ENCODE measurements at regions not wholly inside any gene's neighbourhood (a gene's known extent, or its start where the extent isn't known, plus 50 kb on each side); places are given as distances from the start of the nearest gene placed in this dataset.

- 56 to 65% methylated on average over 10 of the region's 10 CpGs for WGBS, 2 donors
Observed at GRCh38 chr12:126480451-126480850, 1415.2 kb downstream of the AACS start.

GRCh38 chr12:126481688-126482087 lies 1416.5 kb downstream of the AACS start:
- H3K9me3 ChIP-seq (ENCODE audit: control insufficient read depth in 4 of 4, insufficient read depth in 3 of 4, low read length in 3 of 4) = peaks cover 0 to 5% (median 1%) of the 10 kb centered on the region in 4 donors
- DNase-seq = no peak
- no peak overlapping the region for H3K4me3 ChIP-seq
- ATAC-seq (ENCODE audit: insufficient read depth, low FRiP score) = no peak
- H3K27me3 ChIP-seq (ENCODE audit: control insufficient read depth in 3 of 3, insufficient read depth in 3 of 3, low read length in 2 of 3) = no peaks in the 10 kb centered on the region
- no peak overlapping the region for H3K27ac ChIP-seq (ENCODE audit: low read depth in 1 of 2, low read length in 1 of 2)
- no peak overlapping the region for H3K9ac ChIP-seq (ENCODE audit: insufficient read depth in 1 of 2, low read length in 2 of 2)
- H3K36me3 ChIP-seq (ENCODE audit: control insufficient read depth in 4 of 4, insufficient read depth in 4 of 4, low read length in 4 of 4) = no peaks in the 10 kb centered on the region
- WGBS, 2 donors = 87 to 93% methylated on average over 6 of the region's 6 CpGs
- no peak for TF ChIP-seq CTCF (IDR thresholded peaks at IDR 0.05; ENCODE audit: control extremely low read depth, extremely low read depth)
- H3K4me1 ChIP-seq (ENCODE audit: control insufficient read depth in 5 of 5, insufficient read depth in 5 of 5, low read length in 5 of 5) = no peaks in the 10 kb centered on the region

More at GRCh38 chr12:126480451-126480850, 1415.2 kb downstream of the AACS start:
- Histone ChIP-seq H3K9me3 (ENCODE audit: control insufficient read depth in 4 of 4, insufficient read depth in 3 of 4, low read length in 3 of 4) (peaks cover 0 to 5% (median 1%) of the 10 kb centered on the region in 4 donors), H3K27ac (ENCODE audit: low read depth in 1 of 2, low read length in 1 of 2) (no peak overlapping the region), H3K27me3 (ENCODE audit: control insufficient read depth in 3 of 3, insufficient read depth in 3 of 3, low read length in 2 of 3) (no peaks in the 10 kb centered on the region), H3K4me1 (ENCODE audit: control insufficient read depth in 5 of 5, insufficient read depth in 5 of 5, low read length in 5 of 5) (no peaks in the 10 kb centered on the region), H3K9ac (ENCODE audit: insufficient read depth in 1 of 2, low read length in 2 of 2) (no peak overlapping the region), H3K36me3 (ENCODE audit: control insufficient read depth in 4 of 4, insufficient read depth in 4 of 4, low read length in 4 of 4) (no peaks in the 10 kb centered on the region), H3K4me3 (no peak overlapping the region)
- TF ChIP-seq CTCF (IDR thresholded peaks at IDR 0.05; ENCODE audit: control extremely low read depth, extremely low read depth) = no peak
- DNase-seq (no peak), ATAC-seq (ENCODE audit: insufficient read depth, low FRiP score) (no peak)

- Histone ChIP-seq H3K4me3 (no peak overlapping the region), H3K36me3 (ENCODE audit: control insufficient read depth in 4 of 4, insufficient read depth in 4 of 4, low read length in 4 of 4) (no peaks in the 10 kb centered on the region), H3K27ac (ENCODE audit: low read depth in 1 of 2, low read length in 1 of 2) (no peak overlapping the region), H3K4me1 (ENCODE audit: control insufficient read depth in 5 of 5, insufficient read depth in 5 of 5, low read length in 5 of 5) (no peaks in the 10 kb centered on the region), H3K9me3 (ENCODE audit: control insufficient read depth in 4 of 4, insufficient read depth in 3 of 4, low read length in 3 of 4) (peaks cover 0 to 5% (median under 1%) of the 10 kb centered on the region in 4 donors), H3K27me3 (ENCODE audit: control insufficient read depth in 3 of 3, insufficient read depth in 3 of 3, low read length in 2 of 3) (no peaks in the 10 kb centered on the region), H3K9ac (ENCODE audit: insufficient read depth in 1 of 2, low read length in 2 of 2) (no peak overlapping the region)
- WGBS, 2 donors = 73% methylated on average over 2 of the region's 2 CpGs; no CpG with 5 or more reads in 1 of the 2 donors
- no peak for TF ChIP-seq CTCF (IDR thresholded peaks at IDR 0.05; ENCODE audit: control extremely low read depth, extremely low read depth)
- DNase-seq (no peak), ATAC-seq (ENCODE audit: insufficient read depth, low FRiP score) (no peak)
Observed at GRCh38 chr12:126482238-126482889, 1417.1 kb downstream of the AACS start.
